HCT116 (cell line): ENCODE measurements at regions not wholly inside any gene's neighbourhood (a gene's known extent, or its start where the extent isn't known, plus 50 kb on each side); places are given as distances from the start of the nearest gene placed in this dataset.

ENCODE experiments used
- CBX3 ChIP-seq: IDR thresholded peaks from 2 replicates; pipeline ENCODE4 v1.6.1; 2012; ENCODE audit warnings: low read depth
- CTCF ChIP-seq, 3 experiments: fragments of 200-600 bp in 1 of 3; sonication (generic) in 1 of 3; IDR thresholded peaks in 2 of 3; conservative IDR thresholded peaks in 1 of 3; 2 replicates each; pipeline ENCODE4 v1.5.1; 2012 to 2017; ENCODE audit warnings: low read depth in 2 of 3, low read length in 2 of 3, antibody characterized with exemption in 1 of 3, borderline replicate concordance in 1 of 3, control low read depth in 1 of 3, mild to moderate bottlenecking in 1 of 3, mixed read lengths in 1 of 3, mixed run types in 1 of 3, moderate library complexity in 1 of 3; ENCODE audit not compliant: insufficient read depth in 1 of 3
- EZH2 ChIP-seq: fragments of 200-600 bp; sonication (generic); IDR thresholded peaks from 2 replicates; pipeline ENCODE4 v1.6.1; 2017; ENCODE audit warnings: antibody characterized with exemption, mixed run types
- EZH2phosphoT487 ChIP-seq: fragments of 200-600 bp; IDR thresholded peaks from 2 replicates; pipeline ENCODE4 v1.6.1; 2018; ENCODE audit warnings: antibody characterized with exemption, borderline replicate concordance
- MAX ChIP-seq: IDR thresholded peaks from 2 replicates; pipeline ENCODE4 v1.6.1; 2012
- POLR2A ChIP-seq: IDR thresholded peaks from 2 replicates; pipeline ENCODE4 v1.7.0; 2011; ENCODE audit warnings: borderline replicate concordance; ENCODE audit not compliant: insufficient read depth, insufficient read length; ENCODE audit errors: extremely low read depth
- SP1 ChIP-seq: IDR thresholded peaks from 2 replicates; pipeline ENCODE4 v1.6.1; 2012; ENCODE audit warnings: low read depth
- TCF7L2 ChIP-seq: IDR thresholded peaks from 2 replicates; pipeline ENCODE4 v1.7.0; 2011; ENCODE audit warnings: borderline replicate concordance, inconsistent platforms; ENCODE audit not compliant: insufficient read depth, insufficient read length; ENCODE audit errors: extremely low read depth
- YY1 ChIP-seq: IDR thresholded peaks from 2 replicates; pipeline ENCODE4 v1.6.1; 2011; ENCODE audit warnings: low read length, low read depth, moderate library complexity, mild to moderate bottlenecking; ENCODE audit not compliant: insufficient replicate concordance; ENCODE audit errors: extremely low read depth
- ZFX ChIP-seq: fragments of 450-650 bp; IDR thresholded peaks from 2 replicates; pipeline ENCODE4 v1.6.1; 2017
- ZNF274 ChIP-seq: fragments of 200-500 bp; sonication (Bioruptor generic); IDR thresholded peaks from 2 replicates; pipeline ENCODE4 v1.6.1; 2014; ENCODE audit warnings: mild to moderate bottlenecking, low read depth, low read length, inconsistent platforms
- TF ChIP-seq, protein P1 (sequence below): IDR thresholded peaks from 2 replicates; pipeline ENCODE4 v1.6.1; 2012; ENCODE audit warnings: low read depth
- TF ChIP-seq, protein P2 (sequence below): IDR thresholded peaks from 2 replicates; pipeline ENCODE4 v1.6.1; 2012
- TF ChIP-seq, protein P3 (sequence below): IDR thresholded peaks from 2 replicates; pipeline ENCODE4 v1.6.1; 2011; ENCODE audit warnings: mild to moderate bottlenecking, low read length, moderate library complexity; ENCODE audit not compliant: insufficient replicate concordance; ENCODE audit errors: extremely low read depth

DNA sequence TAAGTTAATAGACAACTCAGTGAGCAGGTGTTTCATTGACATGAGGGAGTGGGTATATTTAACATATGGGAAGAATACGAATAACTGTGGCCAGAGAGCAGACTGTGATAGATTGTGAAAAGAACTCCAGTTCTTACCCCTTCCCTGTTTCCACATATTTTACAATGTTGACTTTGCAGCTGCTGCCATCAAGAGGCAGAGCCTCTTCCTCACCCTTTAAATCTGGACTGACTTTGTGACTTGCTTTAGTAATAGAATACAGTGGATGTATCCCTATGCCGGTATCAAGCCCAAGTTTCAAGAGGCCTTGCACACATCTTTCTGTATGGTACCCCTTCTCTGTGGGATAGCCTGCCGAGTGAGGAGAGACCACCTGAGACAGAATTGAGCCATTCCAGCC is 356.7 kb downstream of the ETNK1 start:
- no peak for TF ChIP-seq CTCF (IDR thresholded peaks at IDR 0.05 in 2 of 3, conservative IDR thresholded peaks at IDR 0.05 in 1 of 3; ENCODE audit: borderline replicate concordance in 1 of 3, insufficient read depth in 1 of 3, low read depth in 2 of 3, low read length in 2 of 3)
- TF ChIP-seq EZH2phosphoT487: no peak
- TF ChIP-seq, protein P1, sequence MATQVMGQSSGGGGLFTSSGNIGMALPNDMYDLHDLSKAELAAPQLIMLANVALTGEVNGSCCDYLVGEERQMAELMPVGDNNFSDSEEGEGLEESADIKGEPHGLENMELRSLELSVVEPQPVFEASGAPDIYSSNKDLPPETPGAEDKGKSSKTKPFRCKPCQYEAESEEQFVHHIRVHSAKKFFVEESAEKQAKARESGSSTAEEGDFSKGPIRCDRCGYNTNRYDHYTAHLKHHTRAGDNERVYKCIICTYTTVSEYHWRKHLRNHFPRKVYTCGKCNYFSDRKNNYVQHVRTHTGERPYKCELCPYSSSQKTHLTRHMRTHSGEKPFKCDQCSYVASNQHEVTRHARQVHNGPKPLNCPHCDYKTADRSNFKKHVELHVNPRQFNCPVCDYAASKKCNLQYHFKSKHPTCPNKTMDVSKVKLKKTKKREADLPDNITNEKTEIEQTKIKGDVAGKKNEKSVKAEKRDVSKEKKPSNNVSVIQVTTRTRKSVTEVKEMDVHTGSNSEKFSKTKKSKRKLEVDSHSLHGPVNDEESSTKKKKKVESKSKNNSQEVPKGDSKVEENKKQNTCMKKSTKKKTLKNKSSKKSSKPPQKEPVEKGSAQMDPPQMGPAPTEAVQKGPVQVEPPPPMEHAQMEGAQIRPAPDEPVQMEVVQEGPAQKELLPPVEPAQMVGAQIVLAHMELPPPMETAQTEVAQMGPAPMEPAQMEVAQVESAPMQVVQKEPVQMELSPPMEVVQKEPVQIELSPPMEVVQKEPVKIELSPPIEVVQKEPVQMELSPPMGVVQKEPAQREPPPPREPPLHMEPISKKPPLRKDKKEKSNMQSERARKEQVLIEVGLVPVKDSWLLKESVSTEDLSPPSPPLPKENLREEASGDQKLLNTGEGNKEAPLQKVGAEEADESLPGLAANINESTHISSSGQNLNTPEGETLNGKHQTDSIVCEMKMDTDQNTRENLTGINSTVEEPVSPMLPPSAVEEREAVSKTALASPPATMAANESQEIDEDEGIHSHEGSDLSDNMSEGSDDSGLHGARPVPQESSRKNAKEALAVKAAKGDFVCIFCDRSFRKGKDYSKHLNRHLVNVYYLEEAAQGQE: no peak
- TF ChIP-seq POLR2A: no peak
- TF ChIP-seq SP1: no peak
- TF ChIP-seq EZH2: no peak
- TF ChIP-seq, protein P2, sequence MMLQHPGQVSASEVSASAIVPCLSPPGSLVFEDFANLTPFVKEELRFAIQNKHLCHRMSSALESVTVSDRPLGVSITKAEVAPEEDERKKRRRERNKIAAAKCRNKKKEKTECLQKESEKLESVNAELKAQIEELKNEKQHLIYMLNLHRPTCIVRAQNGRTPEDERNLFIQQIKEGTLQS: no peak
- no peak for TF ChIP-seq CBX3
- TF ChIP-seq YY1: no peak
- no peak for TF ChIP-seq MAX
- TF ChIP-seq ZNF274: no peak
- TF ChIP-seq, protein P3, sequence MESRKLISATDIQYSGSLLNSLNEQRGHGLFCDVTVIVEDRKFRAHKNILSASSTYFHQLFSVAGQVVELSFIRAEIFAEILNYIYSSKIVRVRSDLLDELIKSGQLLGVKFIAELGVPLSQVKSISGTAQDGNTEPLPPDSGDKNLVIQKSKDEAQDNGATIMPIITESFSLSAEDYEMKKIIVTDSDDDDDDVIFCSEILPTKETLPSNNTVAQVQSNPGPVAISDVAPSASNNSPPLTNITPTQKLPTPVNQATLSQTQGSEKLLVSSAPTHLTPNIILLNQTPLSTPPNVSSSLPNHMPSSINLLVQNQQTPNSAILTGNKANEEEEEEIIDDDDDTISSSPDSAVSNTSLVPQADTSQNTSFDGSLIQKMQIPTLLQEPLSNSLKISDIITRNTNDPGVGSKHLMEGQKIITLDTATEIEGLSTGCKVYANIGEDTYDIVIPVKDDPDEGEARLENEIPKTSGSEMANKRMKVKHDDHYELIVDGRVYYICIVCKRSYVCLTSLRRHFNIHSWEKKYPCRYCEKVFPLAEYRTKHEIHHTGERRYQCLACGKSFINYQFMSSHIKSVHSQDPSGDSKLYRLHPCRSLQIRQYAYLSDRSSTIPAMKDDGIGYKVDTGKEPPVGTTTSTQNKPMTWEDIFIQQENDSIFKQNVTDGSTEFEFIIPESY: no peak
- no peak for TF ChIP-seq TCF7L2
- TF ChIP-seq ZFX: no peak
